Gastroesophageal sphincter (tissue), 4 donors: ENCODE measurements at regions not wholly inside any gene's neighbourhood (a gene's known extent, or its start where the extent isn't known, plus 50 kb on each side); places are given as distances from the start of the nearest gene placed in this dataset.
"Not testable (repeated sequence)": the region's sequence is repeated elsewhere in the genome, so short reads cannot be mapped to it uniquely, and the experiment has no call there.

Source experiments
- ATAC-seq: fragments of 150-250 bp; one replicate; pipeline ENCODE4 v1.9.1; 2016; ENCODE audit warnings: mild to moderate bottlenecking, moderate library complexity
- H3K27ac ChIP-seq, 4 donors: fragments of 200-600 bp; sonication (generic) in 3 of 4; 1 replicate in 3 of 4; 2 replicates in 1 of 4; pipeline ENCODE4 v1.5.1; 2016 to 2019
- H3K27me3 ChIP-seq: fragments of 200-600 bp; sonication (generic); one replicate; pipeline ENCODE4 v1.5.1; 2019
- H3K36me3 ChIP-seq, 2 donors: fragments of 200-600 bp; sonication (generic); one replicate each; pipeline ENCODE4 v1.5.1; 2019; ENCODE audit warnings: control low read depth in 1 of 2
- H3K4me1 ChIP-seq, 3 donors: fragments of 200-600 bp; sonication (generic); 1 replicate in 2 of 3; 2 replicates in 1 of 3; pipeline ENCODE4 v1.5.1; 2016 to 2019; ENCODE audit warnings: control low read depth in 2 of 3
- H3K4me3 ChIP-seq, 2 donors: fragments of 200-600 bp; sonication (generic); one replicate each; pipeline ENCODE4 v1.5.1; 2019; ENCODE audit warnings: mild to moderate bottlenecking in 1 of 2, moderate library complexity in 1 of 2
- H3K9me3 ChIP-seq, 3 donors: fragments of 200-600 bp; sonication (generic); one replicate each; pipeline ENCODE4 v1.5.1; 2017 to 2019; ENCODE audit warnings: control low read depth in 2 of 3
- CTCF ChIP-seq, 4 experiments: fragments of 200-600 bp in 2 of 4; fragments of 450-650 bp in 2 of 4; sonication (generic) in 1 of 4; IDR thresholded peaks; one replicate each; pipeline ENCODE4 v1.5.1; 2017 to 2019; ENCODE audit warnings: antibody characterized with exemption in 4 of 4, mild to moderate bottlenecking in 2 of 4, moderate library complexity in 2 of 4
- EP300 ChIP-seq: sonication (generic); formaldehyde crosslinking; IDR thresholded peaks from one replicate; pipeline ENCODE4 v1.6.1; 2017; ENCODE audit warnings: antibody characterized with exemption, mild to moderate bottlenecking
- POLR2A ChIP-seq, 2 donors: fragments of 450-650 bp; IDR thresholded peaks; one replicate each; pipeline ENCODE4 v1.6.1; 2017; ENCODE audit warnings: antibody characterized with exemption in 2 of 2, mild to moderate bottlenecking in 2 of 2, moderate library complexity in 1 of 2
- POLR2AphosphoS5 ChIP-seq: sonication (generic); formaldehyde crosslinking; IDR thresholded peaks from one replicate; pipeline ENCODE4 v1.6.1; 2017; ENCODE audit warnings: antibody characterized with exemption
- WGBS, 2 donors: methylation state at CpG; one replicate each; pipeline ENCODE4 v1.1.5; 2018; ENCODE audit warnings: low coverage in 1 of 2; 5-methylcytosine and 5-hydroxymethylcytosine counted together

GRCh38 chr14:83893447-83893846, 1636.5 kb upstream of the FLRT2 start:
- Histone ChIP-seq H3K36me3 (no peaks in the 10 kb centered on the region), H3K27me3 (no peaks in the 10 kb centered on the region), H3K4me3 (no peak overlapping the region), H3K9me3 (no peaks in the 10 kb centered on the region), H3K27ac (no peak overlapping the region), H3K4me1 (no peaks in the 10 kb centered on the region)
- TF ChIP-seq POLR2AphosphoS5 (no peak), CTCF (IDR thresholded peaks at IDR 0.05) (no peak), EP300 (no peak), POLR2A (IDR thresholded peaks at IDR 0.05) (no peak)
- ATAC-seq: no peak

- no peak for TF ChIP-seq POLR2AphosphoS5
- TF ChIP-seq CTCF (IDR thresholded peaks at IDR 0.05): no peak
- TF ChIP-seq EP300: no peak
- no peak for TF ChIP-seq POLR2A (IDR thresholded peaks at IDR 0.05)
- ATAC-seq: no peak
Measured at GRCh38 chr14:83894568-83894967, 1635.4 kb upstream of the FLRT2 start.

GRCh38 chr14:83898558-83898957, 1631.4 kb upstream of the FLRT2 start:
- not testable (repeated sequence) for H3K27me3 ChIP-seq, H3K9me3 ChIP-seq, H3K4me1 ChIP-seq, H3K36me3 ChIP-seq, H3K4me3 ChIP-seq, ATAC-seq, H3K27ac ChIP-seq
- WGBS, 2 donors: 60 to 72% methylated on average over 2 of the region's 2 CpGs

More at GRCh38 chr14:83894568-83894967, 1635.4 kb upstream of the FLRT2 start:
- Histone ChIP-seq H3K4me3 (no peak overlapping the region), H3K27ac (no peak overlapping the region), H3K9me3 (no peaks in the 10 kb centered on the region), H3K4me1 (no peaks in the 10 kb centered on the region), H3K36me3 (no peaks in the 10 kb centered on the region), H3K27me3 (no peaks in the 10 kb centered on the region)

- Histone ChIP-seq H3K27me3 (no peaks in the 10 kb centered on the region), H3K9me3 (no peaks in the 10 kb centered on the region), H3K27ac (no peak overlapping the region), H3K36me3 (no peaks in the 10 kb centered on the region), H3K4me1 (no peaks in the 10 kb centered on the region), H3K4me3 (no peak overlapping the region)
- no peak for ATAC-seq
- 88 to 89% methylated on average over 3 of the region's 3 CpGs for WGBS, 2 donors
- no peak for TF ChIP-seq POLR2AphosphoS5
- no peak for TF ChIP-seq POLR2A (IDR thresholded peaks at IDR 0.05)
- no peak for TF ChIP-seq EP300
- no peak for TF ChIP-seq CTCF (IDR thresholded peaks at IDR 0.05)
Measured at GRCh38 chr14:83899706-83900105, 1630.2 kb upstream of the FLRT2 start.

- no peaks in the 10 kb centered on the region for H3K9me3 ChIP-seq
- no peaks in the 10 kb centered on the region for H3K27me3 ChIP-seq
- no peak overlapping the region for H3K27ac ChIP-seq
- no peaks in the 10 kb centered on the region for H3K36me3 ChIP-seq
- H3K4me3 ChIP-seq: no peak overlapping the region
- H3K4me1 ChIP-seq: no peaks in the 10 kb centered on the region
- no peak for ATAC-seq
- TF ChIP-seq POLR2AphosphoS5: no peak
- TF ChIP-seq EP300: no peak
- 83 to 100% methylated on average over 1 of the region's 1 CpG for WGBS, 2 donors
Measured at GRCh38 chr14:83905157-83905556, 1624.8 kb upstream of the FLRT2 start.

DNA sequence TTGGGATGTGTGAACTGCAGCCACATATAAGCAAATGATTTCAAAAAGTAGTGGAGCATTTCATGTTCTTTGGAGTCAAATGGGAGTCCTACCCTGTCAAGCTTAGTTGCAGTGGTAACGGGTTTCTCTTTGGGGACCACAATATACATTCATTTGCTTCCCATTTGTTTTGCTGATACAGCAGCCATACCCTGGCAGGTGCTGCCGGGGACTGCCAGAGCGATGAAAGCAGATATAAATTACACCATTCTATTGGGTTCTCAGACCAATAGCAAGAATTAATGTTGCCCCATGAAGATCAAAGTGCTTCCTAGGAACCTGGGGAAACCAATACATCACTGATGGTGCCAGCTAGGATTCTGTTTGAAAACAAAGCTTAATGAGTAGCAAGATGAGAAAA, 1621.5 kb upstream of the FLRT2 start:
- 93 to 96% methylated on average over 2 to 3 of the region's 3 CpGs for WGBS, 2 donors

More for the DNA sequence above, 1621.5 kb upstream of the FLRT2 start:
- Histone ChIP-seq H3K9me3 (no peaks in the 10 kb centered on the region), H3K27me3 (no peaks in the 10 kb centered on the region), H3K36me3 (no peaks in the 10 kb centered on the region), H3K27ac (no peak overlapping the region), H3K4me3 (no peak overlapping the region), H3K4me1 (no peaks in the 10 kb centered on the region)
- no peak for TF ChIP-seq POLR2AphosphoS5
- no peak for TF ChIP-seq EP300
- TF ChIP-seq CTCF (IDR thresholded peaks at IDR 0.05): no peak
- no peak for TF ChIP-seq POLR2A (IDR thresholded peaks at IDR 0.05)
- no peak for ATAC-seq
